ENCODE measurements at regions not wholly inside any gene's neighbourhood (a gene's known extent, or its start where the extent isn't known, plus 50 kb on each side); places are given as distances from the start of the nearest gene placed in this dataset.

DNA sequence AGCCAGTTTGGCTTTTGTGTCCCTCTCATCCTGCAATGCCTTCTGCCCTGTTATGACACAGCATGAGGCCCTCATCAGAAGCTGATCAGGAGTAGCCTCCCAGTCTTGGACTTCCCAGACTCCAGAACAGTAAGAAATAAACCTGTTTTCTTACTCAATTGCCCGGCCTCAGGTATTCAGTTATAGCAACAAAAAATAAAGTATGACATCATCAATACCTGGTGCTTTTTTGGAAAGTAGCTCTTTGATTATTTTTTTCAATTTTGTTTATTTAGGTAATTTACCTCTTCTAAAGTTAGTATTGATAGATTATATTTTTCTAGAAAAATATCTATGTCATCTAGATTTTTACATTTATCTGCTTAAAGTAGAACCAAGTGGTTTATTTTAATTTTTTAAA, 112.8 kb upstream of the CES5A start:
- TF ChIP-seq, protein P1, sequence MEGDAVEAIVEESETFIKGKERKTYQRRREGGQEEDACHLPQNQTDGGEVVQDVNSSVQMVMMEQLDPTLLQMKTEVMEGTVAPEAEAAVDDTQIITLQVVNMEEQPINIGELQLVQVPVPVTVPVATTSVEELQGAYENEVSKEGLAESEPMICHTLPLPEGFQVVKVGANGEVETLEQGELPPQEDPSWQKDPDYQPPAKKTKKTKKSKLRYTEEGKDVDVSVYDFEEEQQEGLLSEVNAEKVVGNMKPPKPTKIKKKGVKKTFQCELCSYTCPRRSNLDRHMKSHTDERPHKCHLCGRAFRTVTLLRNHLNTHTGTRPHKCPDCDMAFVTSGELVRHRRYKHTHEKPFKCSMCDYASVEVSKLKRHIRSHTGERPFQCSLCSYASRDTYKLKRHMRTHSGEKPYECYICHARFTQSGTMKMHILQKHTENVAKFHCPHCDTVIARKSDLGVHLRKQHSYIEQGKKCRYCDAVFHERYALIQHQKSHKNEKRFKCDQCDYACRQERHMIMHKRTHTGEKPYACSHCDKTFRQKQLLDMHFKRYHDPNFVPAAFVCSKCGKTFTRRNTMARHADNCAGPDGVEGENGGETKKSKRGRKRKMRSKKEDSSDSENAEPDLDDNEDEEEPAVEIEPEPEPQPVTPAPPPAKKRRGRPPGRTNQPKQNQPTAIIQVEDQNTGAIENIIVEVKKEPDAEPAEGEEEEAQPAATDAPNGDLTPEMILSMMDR (IDR thresholded peaks at IDR 0.05), result no peak
- no peak for TF ChIP-seq POLR2A (IDR thresholded peaks at IDR 0.05)

All from ovary (tissue), 3 donors.